Stimulated activated CD4-positive, alpha-beta T cell treated with anti-CD3 and anti-CD28 coated beads, Interleukin-15, amount 100 ng/mL, for 24 hours (primary cell): ENCODE measurements at regions not wholly inside any gene's neighbourhood (a gene's known extent, or its start where the extent isn't known, plus 50 kb on each side); places are given as distances from the start of the nearest gene placed in this dataset.

ENCODE experiments used
- DNase-seq: peaks from one replicate; pipeline ENCODE4 v3.0.0-alpha.2; 2020

DNA sequence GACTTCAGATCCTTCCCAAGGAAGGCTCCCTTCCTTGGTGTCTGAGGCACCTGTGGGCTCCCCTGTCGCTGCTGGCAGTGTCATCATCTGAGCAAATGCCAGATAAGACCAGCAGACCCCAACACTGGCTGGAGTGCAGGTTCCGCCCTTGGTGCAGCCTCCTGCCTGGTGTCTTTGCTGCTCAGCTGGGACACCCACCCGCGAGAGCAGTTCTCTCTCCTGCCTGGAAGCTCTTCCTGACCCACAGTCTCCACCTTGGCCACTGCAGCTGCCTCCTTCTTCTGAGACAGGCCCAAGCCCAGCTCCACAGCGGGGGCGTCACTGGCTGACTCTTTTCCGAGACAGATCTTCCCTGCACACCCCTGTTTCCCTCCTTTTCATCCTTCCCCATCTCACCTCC, 395.7 kb upstream of the MAP3K7 start:
- DNase-seq = no peak

DNA sequence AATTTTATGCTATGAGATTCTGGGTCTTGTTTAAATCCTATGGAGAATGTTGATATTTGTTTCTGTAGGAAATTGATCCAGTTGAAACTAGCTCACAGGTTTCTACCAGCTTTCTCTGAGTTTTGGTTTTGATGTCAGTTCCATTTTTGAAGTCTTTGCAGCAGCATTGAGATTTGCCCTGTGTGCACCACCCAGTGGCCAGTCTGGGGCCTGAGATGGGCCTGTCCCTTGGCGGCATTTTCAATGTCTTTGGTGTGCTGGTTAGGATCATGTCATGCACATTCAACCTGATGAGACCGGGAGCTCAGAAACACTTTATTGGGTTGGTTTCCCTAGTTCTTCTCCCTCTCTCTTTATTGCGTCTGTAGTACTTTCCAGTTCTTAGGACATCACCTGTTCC, 395.2 kb upstream of the MAP3K7 start:
- no peak for DNase-seq

- no peak for DNase-seq
These were observed 391.2 kb upstream of the MAP3K7 start for GRCh38 chr6:90978046-90978445.

DNA sequence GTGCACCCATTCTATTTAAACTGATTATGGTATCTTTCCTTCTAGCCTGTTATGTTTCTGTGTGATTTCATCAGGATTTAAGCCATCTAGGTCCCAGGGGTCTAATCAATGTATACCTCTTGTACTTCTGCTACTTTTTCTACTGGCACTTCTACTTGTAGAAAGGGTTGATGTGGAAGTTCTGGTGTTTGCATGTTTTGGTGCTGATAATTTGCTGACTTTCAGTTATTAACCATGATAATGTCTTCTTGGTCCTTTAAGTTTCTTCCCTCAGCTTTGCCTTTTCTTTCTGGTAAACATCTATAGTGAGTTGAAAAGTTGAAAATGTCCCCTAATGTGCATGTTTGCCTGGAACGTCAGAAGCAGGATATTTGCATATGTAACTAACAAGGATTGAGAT, 390.6 kb upstream of the MAP3K7 start:
- DNase-seq = no peak

DNA sequence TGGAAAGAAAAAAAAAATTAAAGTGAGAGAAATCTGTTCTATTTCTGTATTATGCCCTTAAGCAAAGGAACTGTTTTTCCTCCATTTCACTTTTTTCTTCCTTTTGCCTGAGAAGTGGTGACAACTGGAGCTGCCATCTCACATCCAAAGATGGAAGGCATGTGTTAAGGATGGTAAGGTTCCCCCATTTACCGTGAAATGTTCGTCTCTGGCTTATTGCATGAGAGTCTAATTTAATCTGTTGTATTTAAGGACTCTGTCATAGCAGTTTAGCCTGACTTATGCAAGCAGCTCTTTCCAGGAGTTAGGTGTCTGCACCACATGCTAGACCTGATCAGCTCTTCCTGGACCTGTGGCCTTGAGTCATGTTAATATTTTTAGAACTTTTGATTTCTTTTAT, 389.5 kb upstream of the MAP3K7 start:
- DNase-seq = no peak

- DNase-seq = no peak
These were observed 388.9 kb upstream of the MAP3K7 start for GRCh38 chr6:90975741-90976140.

GRCh38 chr6:90973188-90973587, 386.3 kb upstream of the MAP3K7 start:
- no peak for DNase-seq

GRCh38 chr6:90970672-90971071, 383.8 kb upstream of the MAP3K7 start:
- DNase-seq = no peak

DNA sequence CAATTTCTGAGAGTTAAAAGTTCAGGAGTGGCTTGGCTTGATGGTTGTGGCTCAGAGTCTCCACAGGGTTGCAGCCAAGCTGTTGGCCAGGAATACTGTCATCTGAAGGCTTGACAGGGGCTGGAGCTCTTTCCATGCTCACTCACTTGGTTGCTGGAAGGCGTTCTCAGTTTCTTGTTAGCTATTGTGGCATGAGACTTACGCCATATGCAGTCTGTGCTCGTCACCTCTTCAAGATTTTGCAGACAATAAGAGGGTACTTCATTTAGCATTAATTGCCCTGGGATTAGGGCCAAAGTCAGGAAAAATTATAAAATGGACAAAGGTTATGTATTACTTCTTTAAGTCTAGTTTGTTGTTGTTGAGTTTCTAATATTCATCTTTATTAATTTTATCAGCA, 380.6 kb upstream of the MAP3K7 start:
- no peak for DNase-seq

DNA sequence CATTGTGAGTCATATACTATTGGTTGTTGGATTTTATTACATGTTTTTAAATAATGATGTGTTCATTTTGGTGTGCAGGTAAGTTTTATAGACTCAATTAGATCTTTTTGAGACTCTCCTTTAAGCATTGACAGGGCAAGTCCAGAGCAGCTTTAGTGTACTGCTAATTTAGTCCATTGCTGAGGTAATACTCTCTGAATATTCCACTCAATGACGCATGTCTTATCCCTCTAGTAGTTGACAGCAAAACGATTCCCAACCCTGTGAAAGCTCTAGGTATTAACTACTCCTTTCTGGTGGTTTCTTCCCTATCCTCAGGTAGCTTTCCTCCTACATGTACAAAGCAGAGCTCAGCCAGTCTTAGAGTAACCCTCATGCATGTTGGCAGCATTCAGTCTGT, 373.5 kb upstream of the MAP3K7 start:
- no peak for DNase-seq

DNA sequence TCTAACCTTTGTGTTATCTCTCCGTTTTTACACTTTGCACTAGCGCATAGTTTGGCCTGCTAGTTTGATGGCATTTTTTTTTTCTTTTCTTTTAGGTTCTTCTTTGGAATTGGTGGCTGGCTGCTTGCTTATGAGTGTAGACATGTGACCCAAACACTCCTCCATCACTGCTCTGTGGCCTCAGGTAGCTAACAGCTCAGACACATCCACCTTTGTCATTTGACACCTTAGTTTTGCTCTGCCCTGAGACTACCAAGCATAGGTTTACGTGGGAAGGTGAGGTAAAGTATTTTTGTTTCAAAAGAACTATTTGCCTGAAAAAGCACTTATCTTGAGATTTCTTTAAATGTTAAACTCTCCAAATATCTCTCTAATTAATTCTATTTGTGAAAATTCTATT, 368.4 kb upstream of the MAP3K7 start:
- DNase-seq = no peak

GRCh38 chr6:90953405-90954161, 366.7 kb upstream of the MAP3K7 start:
- DNase-seq = no peak

DNA sequence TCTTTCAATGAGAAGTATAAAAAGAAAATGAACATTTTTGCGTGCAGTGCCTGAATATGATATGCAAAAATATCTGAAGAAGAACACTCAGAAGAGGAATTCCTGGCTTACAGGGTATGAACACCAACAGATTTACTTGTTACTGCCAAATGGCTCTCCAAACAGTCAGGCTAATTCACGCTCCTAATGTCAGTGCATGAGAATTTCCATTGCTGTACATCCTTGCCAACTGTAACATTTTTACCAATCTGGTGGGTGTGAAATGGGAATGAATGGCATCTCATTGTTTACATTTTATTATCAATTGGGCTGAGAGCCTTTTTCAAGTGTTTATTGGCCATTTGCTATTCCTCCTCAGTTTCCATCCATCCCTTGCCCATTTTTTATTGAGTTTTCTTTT, 365.3 kb upstream of the MAP3K7 start:
- DNase-seq = no peak

GRCh38 chr6:90948540-90948939, 361.7 kb upstream of the MAP3K7 start:
- DNase-seq = no peak

- no peak for DNase-seq
These were observed 360.6 kb upstream of the MAP3K7 start for GRCh38 chr6:90947184-90948064.

GRCh38 chr6:90941885-90942284, 355.0 kb upstream of the MAP3K7 start:
- no peak for DNase-seq

DNA sequence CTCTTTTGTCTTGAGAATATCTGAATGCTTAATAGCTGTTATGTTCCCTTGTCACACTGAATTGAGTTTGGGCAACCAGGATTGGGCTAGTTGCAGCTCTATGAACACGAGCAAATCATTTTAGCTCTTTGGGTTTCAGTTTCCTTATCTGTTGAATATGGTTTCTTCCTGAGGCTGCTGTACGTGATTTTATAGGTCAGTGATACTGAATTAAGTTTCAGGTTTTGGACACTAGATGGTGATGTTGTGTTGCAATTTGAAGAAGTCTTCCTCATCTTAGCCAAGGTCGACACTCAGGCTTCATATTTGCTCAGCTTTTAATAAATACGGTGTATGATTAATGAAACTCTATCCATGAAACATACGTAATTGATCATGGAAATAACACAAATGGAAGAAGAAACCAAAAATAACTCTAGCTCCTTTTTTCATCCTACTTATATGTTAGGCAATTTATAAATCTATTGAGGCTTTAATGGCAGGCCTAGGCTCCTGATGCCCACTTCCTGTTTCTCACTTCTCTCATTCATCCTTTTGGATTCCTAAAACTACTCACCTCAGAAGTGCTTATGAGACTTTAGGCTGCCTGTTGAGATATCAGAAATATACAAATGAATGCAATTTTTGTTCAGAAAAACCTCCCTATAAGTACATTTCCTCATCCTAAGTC, 354.1 kb upstream of the MAP3K7 start:
- no peak for DNase-seq

DNA sequence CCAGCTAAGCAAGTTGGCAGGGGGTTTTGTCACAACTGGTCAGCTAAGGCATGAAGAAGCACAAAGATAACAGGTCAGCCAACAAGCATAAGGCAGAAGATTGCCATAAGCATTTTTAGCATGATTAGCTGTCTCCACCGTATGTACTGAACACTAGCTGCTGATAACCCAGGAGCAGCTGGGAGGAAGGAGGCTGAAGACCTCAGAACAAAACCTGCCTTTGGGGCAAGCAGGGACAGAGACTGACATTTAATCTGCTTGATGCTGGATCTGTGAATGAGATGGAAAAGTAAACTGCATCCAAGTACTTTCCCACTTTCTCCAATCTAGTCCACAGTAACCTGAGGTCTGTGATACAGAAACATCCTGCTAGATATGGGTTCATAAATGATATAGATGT, 353.0 kb upstream of the MAP3K7 start:
- no peak for DNase-seq

GRCh38 chr6:90938122-90938521, 351.2 kb upstream of the MAP3K7 start:
- no peak for DNase-seq

- DNase-seq = no peak
These were observed 349.4 kb upstream of the MAP3K7 start for GRCh38 chr6:90936286-90936685.

DNA sequence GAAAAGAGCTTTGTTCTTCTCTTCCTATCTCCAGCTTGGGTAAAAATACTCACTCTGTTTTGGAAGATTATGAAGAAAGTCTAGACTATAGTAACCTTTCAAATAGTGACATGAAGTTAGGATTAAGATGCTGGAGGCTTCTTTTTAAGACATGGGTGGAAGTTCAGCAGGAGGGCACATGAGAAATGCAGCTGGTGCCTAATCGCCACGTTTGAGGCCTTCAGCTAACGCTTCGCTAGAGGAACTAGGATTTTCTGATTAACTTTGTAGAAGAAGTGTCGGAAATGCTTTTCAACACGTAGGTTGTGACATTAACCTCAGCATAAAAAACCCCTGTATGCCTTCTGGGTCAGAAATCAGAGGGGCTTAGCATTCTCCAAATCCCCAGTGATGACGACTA, 348.1 kb upstream of the MAP3K7 start:
- no peak for DNase-seq

- no peak for DNase-seq
These were observed 347.2 kb upstream of the MAP3K7 start for GRCh38 chr6:90934081-90934480.

DNA sequence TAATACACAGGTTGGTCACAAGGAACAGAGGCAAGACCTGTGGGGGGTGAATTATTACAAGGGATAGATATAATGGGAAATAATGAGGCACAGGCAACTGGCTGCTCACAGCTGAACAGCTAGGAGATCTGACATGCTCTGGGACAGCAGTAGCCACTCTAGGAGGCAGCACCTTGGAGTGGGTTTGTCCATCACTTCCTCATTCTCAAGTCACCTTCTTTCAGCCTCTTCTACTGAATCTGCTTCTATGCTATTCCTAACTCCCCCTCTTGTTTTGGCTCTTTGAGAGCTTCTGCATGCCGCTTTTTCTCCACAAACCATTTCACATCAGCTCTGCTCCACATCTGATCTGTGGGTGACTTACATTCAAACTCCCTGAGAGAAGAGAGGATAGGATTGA, 345.5 kb upstream of the MAP3K7 start:
- no peak for DNase-seq

DNA sequence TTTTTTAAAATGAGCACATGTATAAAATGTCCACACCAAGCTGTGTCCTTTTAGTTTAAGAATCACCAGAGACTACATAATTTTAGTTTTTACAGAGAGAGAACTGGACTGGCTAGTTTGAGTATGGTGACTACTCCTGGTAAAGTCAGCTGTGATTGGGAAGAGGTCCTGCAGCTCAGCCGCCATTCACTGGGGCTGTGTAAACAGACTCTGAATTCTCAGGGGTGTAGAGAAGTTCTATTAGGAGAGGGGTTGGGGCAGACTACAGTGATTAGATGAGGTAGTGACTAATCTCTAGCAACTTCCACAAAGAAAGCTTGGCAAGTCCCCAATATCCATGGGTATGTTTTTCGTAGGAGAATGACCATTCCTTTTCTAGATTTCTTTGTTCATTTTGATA, 341.2 kb upstream of the MAP3K7 start:
- DNase-seq = no peak
